Endothelial cell of umbilical vein (primary cell): ENCODE measurements at regions not wholly inside any gene's neighbourhood (a gene's known extent, or its start where the extent isn't known, plus 50 kb on each side); places are given as distances from the start of the nearest gene placed in this dataset.

Experiments used
- BruUV-seq: library from RNA; stranded (reverse); fragments of 400-500 nt; replicated peaks from 2 replicates; lab custom pipeline; 2021; lab: Mats Ljungman, UMichigan
- CTCF ChIA-PET: fragments of 300-600, 350-600 bp; sonication (Branson Sonifier 250); formaldehyde crosslinking; loops from one replicate; lab custom pipeline; 2021; ENCODE audit warnings: antibody characterized with exemption, inconsistent platforms; lab: Charles Lee
- POLR2A ChIA-PET: fragments of 300-600, 350-600 bp; sonication (Branson Sonifier 250); formaldehyde crosslinking; loops from one replicate; lab custom pipeline; 2021; ENCODE audit warnings: antibody characterized with exemption, inconsistent platforms; lab: Charles Lee
- DNase-seq: peaks from one replicate; pipeline ENCODE4 v3.0.0-alpha.2; 2011; ENCODE audit warnings: low read depth, low spot score
- FAIRE-seq: peaks from 2 replicates; lab custom pipeline; 2011; peaks lifted over from hg19 to GRCh38; lab: Jason Lieb, UNC
- H2AFZ ChIP-seq: 2 replicates; pipeline ENCODE4 v1.6.0; 2012; ENCODE audit warnings: low read depth, low read length, control low read depth, inconsistent platforms
- H3K27ac ChIP-seq: 2 replicates; pipeline ENCODE4 v1.5.1; 2011; ENCODE audit warnings: low read depth, mild to moderate bottlenecking, control low read depth, low read length, moderate library complexity; ENCODE audit not compliant: insufficient read depth
- H3K27me3 ChIP-seq, 2 experiments: 2 replicates each; pipeline versions ENCODE4 v1.6.0 to v1.6.1; 2011; ENCODE audit warnings: low read length in 2 of 2, mixed read lengths in 1 of 2; ENCODE audit not compliant: control insufficient read depth in 2 of 2, insufficient read depth in 2 of 2
- H3K36me3 ChIP-seq, 2 experiments: 2 replicates in 1 of 2; 3 replicates in 1 of 2; pipeline ENCODE4 v1.5.1; 2011; ENCODE audit warnings: low read length in 2 of 2, mild to moderate bottlenecking in 1 of 2, moderate library complexity in 1 of 2; ENCODE audit not compliant: control insufficient read depth in 2 of 2, insufficient read depth in 2 of 2; ENCODE audit errors: extremely low read depth in 1 of 2
- H3K4me1 ChIP-seq: 3 replicates; pipeline ENCODE4 v1.5.1; 2011; ENCODE audit warnings: mild to moderate bottlenecking, low read length; ENCODE audit not compliant: control insufficient read depth, insufficient read depth; ENCODE audit errors: extremely low read depth
- H3K4me2 ChIP-seq: 2 replicates; pipeline ENCODE4 v1.6.1; 2011; ENCODE audit warnings: low read length, control low read depth, mixed read lengths; ENCODE audit not compliant: insufficient read depth
- H3K4me3 ChIP-seq, 3 experiments: fragments of 200-600 bp in 1 of 3; sonication (generic), shearing (Covaris generic) in 1 of 3; replicated peaks in 1 of 3; 2 replicates each; pipeline ENCODE4 v1.5.1; 2011 to 2016; ENCODE audit warnings: control low read depth in 3 of 3, low read length in 3 of 3, mild to moderate bottlenecking in 2 of 3, inconsistent platforms in 1 of 3, low read depth in 1 of 3, moderate library complexity in 1 of 3; ENCODE audit not compliant: insufficient read depth in 1 of 3
- H3K79me2 ChIP-seq: 2 replicates; pipeline ENCODE4 v1.6.0; 2012; ENCODE audit warnings: low read length, inconsistent platforms; ENCODE audit not compliant: control insufficient read depth, insufficient read depth
- H3K9ac ChIP-seq: replicated peaks from 2 replicates; pipeline ENCODE3; 2011; ENCODE audit warnings: low read length, control low read depth; ENCODE audit not compliant: insufficient read depth; ENCODE audit errors: extremely low read depth
- H3K9me1 ChIP-seq: replicated peaks from 3 replicates; pipeline ENCODE4 v1.6.0; 2011; ENCODE audit warnings: mild to moderate bottlenecking, low read length; ENCODE audit not compliant: control insufficient read depth, insufficient read depth; ENCODE audit errors: extremely low read depth
- H3K9me3 ChIP-seq: replicated peaks from 2 replicates; pipeline ENCODE4 v1.5.1; 2012; ENCODE audit warnings: low read length, inconsistent platforms; ENCODE audit not compliant: control insufficient read depth, insufficient read depth
- H4K20me1 ChIP-seq: replicated peaks from 2 replicates; pipeline ENCODE3; 2011; ENCODE audit warnings: mild to moderate bottlenecking, low read length; ENCODE audit not compliant: control insufficient read depth, insufficient read depth; ENCODE audit errors: extremely low read depth
- CTCF ChIP-seq, 2 donors: IDR thresholded peaks; 1 replicate in 1 of 2; 2 replicates in 1 of 2; pipeline ENCODE4 v1.5.1; 2011; ENCODE audit warnings: low read length in 2 of 2, mild to moderate bottlenecking in 2 of 2, moderate library complexity in 2 of 2, control low read depth in 1 of 2, inconsistent platforms in 1 of 2, low read depth in 1 of 2; ENCODE audit not compliant: insufficient read depth in 1 of 2; ENCODE audit errors: extremely low read depth in 1 of 2
- EZH2 ChIP-seq: IDR thresholded peaks from 2 replicates; pipeline ENCODE4 v1.6.1; 2012; ENCODE audit warnings: borderline replicate concordance, low read depth, mild to moderate bottlenecking, moderate library complexity, low read length, inconsistent platforms; ENCODE audit not compliant: severe bottlenecking
- MAX ChIP-seq: IDR thresholded peaks from 2 replicates; pipeline ENCODE4 v1.6.1; 2011; ENCODE audit not compliant: insufficient read depth, insufficient read length
- dilution Hi-C: fragments of 300-500 bp; cut with MboI; formaldehyde crosslinking; loops from one replicate; pipeline ENCODE4 v1.15.0; 2019; ENCODE audit warnings: low sequenced_read_pairs; ENCODE audit not compliant: extremely low pct_ligation_motif_present
- intact Hi-C: fragments of 100-400 bp; cut with micrococcal nuclease; formaldehyde crosslinking; loops from one replicate; pipeline ENCODE4 v1.10.0; 2022

DNA sequence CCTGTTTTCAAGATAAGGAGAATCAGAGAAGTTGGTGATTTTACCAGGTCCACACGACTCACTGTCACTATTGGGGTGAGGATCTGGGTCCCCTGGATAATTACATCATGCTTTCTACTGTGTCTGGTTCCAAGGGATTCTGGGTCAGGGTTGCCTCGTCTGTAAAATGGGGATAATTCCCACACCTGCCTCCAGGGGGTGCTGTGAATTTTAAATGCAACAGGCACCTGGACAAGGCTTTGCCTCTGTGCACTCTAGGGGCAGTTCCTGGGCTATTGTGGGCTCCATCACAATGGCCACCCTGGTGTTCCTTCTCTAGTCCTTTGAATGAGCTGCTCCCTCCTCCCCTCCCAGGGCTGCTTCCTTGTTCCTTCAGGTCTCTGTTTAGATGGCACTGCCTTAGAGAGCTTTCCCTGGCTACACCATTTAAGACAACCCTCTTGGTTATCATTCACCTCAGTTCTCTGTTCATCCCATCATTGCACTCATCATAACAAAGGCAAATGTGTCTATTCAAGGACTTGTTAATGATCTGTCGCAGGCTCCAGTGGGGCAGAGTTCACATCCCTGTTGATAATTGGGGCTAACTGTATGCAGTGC lies 178.6 kb downstream of the MIAT start:
- no peaks in the 10 kb centered on the region for H3K9me3 ChIP-seq
- H3K4me1 ChIP-seq, result no peaks in the 10 kb centered on the region
- H3K27ac ChIP-seq, result no peak overlapping the region
- peak; percentile 42 for DNase-seq
- no peak overlapping the region for H2AFZ ChIP-seq
- no peaks in the 10 kb centered on the region for H3K79me2 ChIP-seq
- H3K4me3 ChIP-seq, result no peak overlapping the region
- H3K27me3 ChIP-seq, result no peaks in the 10 kb centered on the region
- no peaks in the 10 kb centered on the region for H3K36me3 ChIP-seq
- ChIA-PET CTCF (interaction anchor here (1.0 to 1.9 kb wide), 7 partner anchors 8 to 966 kb away, joined by 3 to 7 read pairs (median 5); partner anchors contain the start of gene MN1), POLR2A (no interaction called here)
- H3K4me2 ChIP-seq, result no peak overlapping the region
- no peaks in the 10 kb centered on the region for H3K9me1 ChIP-seq
- BruUV-seq, result no TSS peak
- H3K9ac ChIP-seq, result no peak overlapping the region
- intact Hi-C loops, result loop anchor here (1.0 to 10.0 kb wide), 5 partner anchors 79 to 966 kb away; partner anchors contain the start of gene MN1
- TF ChIP-seq EZH2 (no peak), CTCF (IDR thresholded peaks at IDR 0.05; ENCODE audit: extremely low read depth in 1 of 2, insufficient read depth in 1 of 2, low read depth in 1 of 2, low read length in 2 of 2) (peak; percentile 51 to 71)
- dilution Hi-C loops, result no loop called here
- FAIRE-seq, result peak; percentile 80
- no peaks in the 10 kb centered on the region for H4K20me1 ChIP-seq

DNA sequence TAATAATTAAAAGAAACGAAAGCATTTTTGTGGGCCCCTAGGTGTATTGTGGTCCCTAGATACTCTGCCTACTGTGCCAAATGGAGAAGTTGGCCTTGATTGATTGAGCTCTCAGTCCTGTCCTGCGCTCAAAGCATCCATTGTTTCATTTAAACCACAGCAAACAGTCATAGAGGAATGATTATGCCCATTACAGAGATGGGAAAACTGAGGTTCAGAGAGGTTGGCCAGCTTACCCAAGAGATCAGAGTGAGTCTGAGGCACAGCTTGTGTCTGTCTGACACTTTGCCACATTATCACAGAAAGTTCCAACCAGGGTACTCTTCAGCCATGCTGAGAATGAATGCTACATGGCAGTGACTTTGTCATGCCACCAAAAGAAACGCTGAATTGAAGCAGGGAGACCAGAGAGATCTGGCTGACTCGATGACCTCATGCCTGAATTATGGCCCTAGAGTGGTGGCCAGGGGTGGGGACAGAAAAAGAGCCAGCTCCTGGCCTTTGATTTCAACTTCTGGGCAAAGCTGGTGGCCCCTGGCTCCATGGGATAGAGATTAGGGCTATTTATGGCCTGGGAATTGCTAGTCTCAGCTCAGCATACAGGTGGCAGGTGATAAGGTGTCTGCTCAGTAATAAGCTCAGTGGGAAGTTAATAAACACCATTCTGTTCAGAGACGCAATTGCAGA lies 180.5 kb downstream of the MIAT start:
- no peak overlapping the region for H2AFZ ChIP-seq
- TF ChIP-seq MAX, result no peak
- H3K36me3 ChIP-seq, result no peaks in the 10 kb centered on the region
- no peak overlapping the region for H3K4me3 ChIP-seq
- H4K20me1 ChIP-seq, result no peaks in the 10 kb centered on the region
- no peak for FAIRE-seq
- no peaks in the 10 kb centered on the region for H3K9me1 ChIP-seq
- no peaks in the 10 kb centered on the region for H3K79me2 ChIP-seq
- no peak for DNase-seq
- dilution Hi-C loops, result no loop called here
- H3K4me2 ChIP-seq, result no peak overlapping the region
- H3K27ac ChIP-seq, result no peak overlapping the region
- no peaks in the 10 kb centered on the region for H3K9me3 ChIP-seq
- peaks cover 0 to 3% of the 10 kb centered on the region in 2 experiments for H3K27me3 ChIP-seq
- ChIA-PET CTCF (interaction anchor here (0.6 kb wide), 1 partner anchor 70 kb away, joined by 3 read pairs; no protein-coding TSS in a partner anchor), POLR2A (no interaction called here)
- no TSS peak for BruUV-seq
- H3K4me1 ChIP-seq, result no peaks in the 10 kb centered on the region
- intact Hi-C loops, result loop anchor here (5.0 to 10.0 kb wide), 4 partner anchors 81 to 964 kb away; partner anchors contain the start of gene MN1
- H3K9ac ChIP-seq, result no peak overlapping the region
